GM19324 (cell line): ENCODE measurements at regions not wholly inside any gene's neighbourhood (a gene's known extent, or its start where the extent isn't known, plus 50 kb on each side); places are given as distances from the start of the nearest gene placed in this dataset.
"Not testable (repeated sequence)": the region's sequence is repeated elsewhere in the genome, so short reads cannot be mapped to it uniquely, and the experiment has no call there.

Experiments
- ATAC-seq: cut with Tn5 transposase; IDR thresholded peaks from one replicate; pipeline ENCODE4 v1.9.1; 2021; ENCODE audit warnings: mild to moderate bottlenecking, moderate library complexity; ENCODE audit not compliant: unreplicated experiment, low FRiP score

DNA sequence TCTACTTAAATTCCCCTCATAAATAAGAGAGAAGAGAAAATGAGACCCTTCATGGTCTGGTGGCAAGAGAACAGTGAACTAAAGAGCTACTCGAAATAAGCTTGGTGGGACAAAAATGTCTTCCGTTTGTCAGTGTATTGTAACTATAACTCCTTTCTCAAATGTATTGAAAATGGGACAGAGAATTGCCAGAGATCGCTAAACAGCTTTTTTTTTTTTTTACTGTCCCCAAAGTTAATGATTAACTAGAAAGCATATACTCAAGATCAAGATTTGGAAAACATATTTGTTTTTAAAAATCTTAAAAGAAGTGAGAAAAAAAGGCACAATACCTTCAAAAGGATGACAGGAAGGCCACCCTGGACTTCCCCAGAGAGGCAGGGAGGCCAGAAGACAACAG is 206.4 kb upstream of the CTNND2 start:
- no peak for ATAC-seq

DNA sequence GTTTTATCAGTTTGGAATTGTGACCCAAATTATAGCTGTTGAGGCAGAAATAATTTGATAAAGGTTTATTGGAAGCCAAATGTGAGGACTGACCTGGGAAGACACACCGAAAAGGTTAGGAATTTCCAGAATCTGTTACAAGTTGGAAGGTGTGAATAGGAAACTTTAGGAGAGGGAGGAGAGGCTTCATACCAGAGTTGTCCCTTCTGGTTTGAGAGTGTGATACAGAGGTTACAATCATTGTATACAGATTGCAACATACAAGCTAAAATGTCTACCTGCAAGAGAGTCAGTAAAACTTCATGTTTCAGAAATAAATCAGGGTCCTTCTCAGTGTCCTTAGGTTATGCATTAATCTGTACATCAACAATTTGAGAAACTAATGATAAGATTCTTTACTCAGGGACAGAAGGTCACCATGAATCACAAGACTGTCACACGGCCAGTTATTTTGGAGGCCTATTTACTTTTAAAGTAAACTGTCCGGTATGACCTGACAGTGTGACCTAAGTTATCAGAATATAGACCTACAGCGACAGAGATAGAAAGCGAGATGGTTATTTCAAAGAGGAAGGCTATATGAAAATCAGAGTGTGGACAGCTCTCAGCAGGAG is 204.9 kb upstream of the CTNND2 start:
- no peak for ATAC-seq

DNA sequence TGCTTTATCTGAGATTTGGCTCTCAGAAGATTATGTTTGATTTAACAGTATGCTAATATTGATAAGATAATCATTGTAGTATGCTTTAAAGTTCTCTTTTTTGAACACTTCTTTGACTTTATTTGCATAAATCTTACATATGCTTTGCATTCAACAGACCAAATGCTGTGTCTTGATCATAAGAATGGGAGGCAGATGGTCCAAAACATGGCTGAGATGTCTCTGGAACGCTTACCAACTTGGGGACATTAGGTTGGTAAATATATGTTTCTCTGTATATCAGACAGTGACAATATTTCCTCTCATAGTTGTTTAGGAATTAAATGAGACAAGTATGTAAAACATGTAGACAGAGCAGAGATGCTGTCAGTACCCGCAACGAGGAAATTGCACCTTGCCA is 197.9 kb upstream of the CTNND2 start:
- no peak for ATAC-seq

DNA sequence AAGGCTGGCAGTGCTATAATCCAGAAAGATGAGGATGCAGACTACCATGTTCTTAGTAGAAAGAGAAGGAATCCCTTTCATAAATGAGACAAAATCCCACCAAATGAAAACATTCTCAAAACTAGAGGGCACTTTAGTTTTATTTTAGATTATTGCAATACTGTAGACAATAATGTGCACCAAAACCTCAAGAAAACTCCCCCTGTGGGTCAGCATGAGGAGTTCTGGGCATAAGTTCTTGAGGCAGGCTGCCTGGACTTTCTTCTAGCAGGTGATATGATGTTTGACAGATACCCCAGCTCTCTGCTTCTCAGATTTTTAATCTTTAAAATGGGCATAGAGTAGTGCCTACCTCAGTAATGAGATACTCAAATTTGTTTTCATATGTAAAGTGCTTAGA is 196.3 kb upstream of the CTNND2 start:
- no peak for ATAC-seq

DNA sequence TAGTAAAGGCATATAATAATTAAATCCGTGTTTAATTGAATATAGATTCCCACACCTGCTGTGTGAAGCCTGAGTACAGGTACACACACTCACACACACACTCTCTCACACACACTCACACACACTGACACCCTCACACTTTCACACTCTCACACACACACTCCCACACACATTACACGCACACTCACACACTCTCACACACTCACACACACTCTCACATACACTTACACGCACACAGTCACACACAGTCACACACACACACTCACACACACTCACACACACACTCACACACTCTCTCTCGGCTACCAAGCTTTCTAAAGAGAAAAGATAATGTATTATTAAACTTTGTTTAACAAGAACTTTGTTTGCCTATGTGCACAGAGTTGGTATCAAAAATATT is 195.1 kb upstream of the CTNND2 start:
- ATAC-seq: no peak

DNA sequence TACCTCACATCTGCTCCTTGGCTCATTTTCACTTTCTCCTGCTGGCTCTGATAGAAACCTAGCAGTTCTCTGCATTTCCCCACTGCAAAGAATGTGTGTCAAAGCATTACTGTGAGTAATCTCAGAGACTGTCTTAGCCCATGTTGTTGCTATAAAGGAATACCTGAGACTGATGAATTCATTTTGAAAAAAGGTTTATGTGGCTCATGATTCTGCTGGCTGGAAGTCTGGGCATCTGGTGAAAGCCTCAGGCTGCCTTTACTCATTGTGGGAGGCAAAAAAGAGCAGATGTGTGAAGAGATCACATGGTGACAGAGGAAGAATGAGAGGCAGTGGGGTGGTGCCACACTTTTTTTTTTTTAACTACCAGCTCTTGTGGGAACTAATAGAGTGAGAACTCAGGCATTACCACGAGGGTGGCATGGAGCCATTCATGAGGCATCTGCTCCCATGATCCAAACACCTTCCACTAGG is 191.6 kb upstream of the CTNND2 start:
- ATAC-seq: no peak

DNA sequence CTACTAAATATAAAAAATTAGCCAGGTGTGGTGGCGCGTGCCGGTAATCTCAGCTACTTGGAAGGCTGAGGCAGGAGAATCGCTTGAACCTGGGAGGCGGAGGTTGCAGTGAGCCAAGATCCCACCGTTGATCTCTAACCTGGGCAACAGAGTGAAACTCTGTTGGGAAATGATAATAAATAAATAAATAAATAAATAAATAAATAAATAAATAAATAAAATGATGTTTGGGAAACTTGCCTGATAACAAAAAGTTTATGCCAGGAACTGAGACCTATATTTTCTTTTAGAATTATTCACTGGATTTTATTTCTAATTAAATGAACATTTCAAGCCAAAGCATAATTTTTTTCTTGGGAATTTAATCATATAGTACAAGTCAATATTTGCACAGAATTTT is 189.3 kb upstream of the CTNND2 start:
- no peak for ATAC-seq

DNA sequence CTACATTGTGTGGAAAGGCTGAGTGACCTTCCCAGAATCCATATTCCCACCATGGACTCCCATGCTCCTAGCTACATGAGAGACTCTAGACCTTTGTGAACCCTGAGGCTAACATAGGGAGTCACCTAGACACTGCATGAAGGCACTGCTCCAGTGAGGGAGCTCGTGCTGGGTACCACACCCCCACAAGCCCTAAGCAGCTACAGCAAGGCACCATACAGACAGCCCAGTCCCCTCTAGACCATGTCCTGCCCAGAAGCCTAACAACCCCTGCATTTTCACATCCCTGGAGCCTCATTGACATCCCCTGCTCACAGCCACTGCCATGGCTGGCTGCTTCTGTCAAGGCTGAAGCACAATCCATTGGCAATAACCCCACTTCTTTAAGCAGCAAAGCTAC is 176.5 kb upstream of the CTNND2 start:
- ATAC-seq: no peak

DNA sequence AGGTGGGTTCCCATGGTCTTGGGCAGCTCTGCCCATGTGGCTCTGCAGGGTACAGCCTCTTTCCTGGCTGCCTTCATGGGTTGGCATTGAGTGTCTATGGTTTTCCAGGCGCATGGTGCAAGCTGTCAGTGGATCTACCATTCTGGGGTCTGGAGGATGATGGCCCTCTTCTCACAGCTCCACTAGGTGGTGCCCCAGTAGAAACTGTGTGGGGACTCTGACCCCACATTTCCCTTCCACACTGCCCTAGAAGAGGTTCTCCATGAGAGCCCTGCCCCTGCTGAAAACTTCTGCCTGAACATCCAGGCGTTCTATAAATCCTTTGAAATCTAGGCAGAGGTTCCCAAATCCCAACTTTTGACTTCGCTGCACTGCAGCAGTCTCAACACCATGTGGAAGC is 174.0 kb upstream of the CTNND2 start:
- not testable (repeated sequence) for ATAC-seq

DNA sequence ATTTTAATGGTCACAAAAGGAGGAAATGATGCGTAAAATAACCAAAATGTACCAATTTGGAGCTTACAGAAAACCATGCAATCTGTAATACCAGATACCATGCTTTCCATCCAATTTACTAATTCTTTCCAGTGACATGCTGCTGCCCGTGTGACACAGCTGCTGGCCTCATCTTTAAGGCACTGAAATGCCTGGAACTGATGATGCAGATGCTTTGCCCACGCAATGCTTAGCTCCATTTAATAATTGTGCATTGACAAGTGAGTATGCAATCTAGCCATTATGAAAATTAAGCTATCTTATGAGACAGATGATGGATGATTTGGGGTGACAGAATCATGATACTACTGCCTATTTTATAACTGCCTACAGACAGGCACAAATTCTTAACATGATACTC is 169.2 kb upstream of the CTNND2 start:
- ATAC-seq: no peak

DNA sequence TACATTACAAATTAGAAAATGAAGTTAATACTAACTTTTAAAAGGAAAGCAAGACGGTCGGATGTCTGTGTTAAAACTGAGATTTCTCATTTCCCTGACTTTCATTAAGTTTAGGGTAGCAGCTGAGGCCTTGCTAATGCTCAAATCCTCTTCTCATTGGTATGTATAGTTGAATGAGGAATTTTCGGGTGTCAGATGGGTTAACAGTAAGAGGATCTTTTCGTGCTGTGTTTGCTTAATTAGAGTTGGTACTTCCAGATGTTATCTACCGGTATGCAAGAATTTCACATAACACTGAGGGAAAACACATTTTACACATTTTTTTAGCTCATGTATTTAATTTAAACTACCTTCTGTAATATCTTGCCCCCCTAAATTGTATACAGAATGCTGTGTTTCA is 168.2 kb upstream of the CTNND2 start:
- no peak for ATAC-seq

DNA sequence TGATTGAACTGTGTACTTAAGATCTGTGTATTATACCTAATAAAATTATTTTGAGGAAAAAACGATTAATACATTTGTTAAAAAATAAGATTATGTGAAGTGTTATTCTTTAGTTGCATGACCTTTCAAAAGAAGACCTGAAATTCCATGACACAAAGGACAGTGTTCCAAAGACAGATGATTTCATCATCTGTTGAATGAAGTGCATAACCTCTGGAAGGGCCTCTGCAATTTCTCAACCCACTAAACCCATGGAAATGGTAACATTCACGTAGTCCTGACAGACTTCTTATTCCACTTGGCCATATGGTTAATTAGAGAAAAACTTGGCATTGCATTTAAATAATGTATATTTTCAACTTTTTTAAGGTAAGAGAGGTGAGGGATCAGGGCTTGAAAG is 167.2 kb upstream of the CTNND2 start:
- no peak for ATAC-seq

DNA sequence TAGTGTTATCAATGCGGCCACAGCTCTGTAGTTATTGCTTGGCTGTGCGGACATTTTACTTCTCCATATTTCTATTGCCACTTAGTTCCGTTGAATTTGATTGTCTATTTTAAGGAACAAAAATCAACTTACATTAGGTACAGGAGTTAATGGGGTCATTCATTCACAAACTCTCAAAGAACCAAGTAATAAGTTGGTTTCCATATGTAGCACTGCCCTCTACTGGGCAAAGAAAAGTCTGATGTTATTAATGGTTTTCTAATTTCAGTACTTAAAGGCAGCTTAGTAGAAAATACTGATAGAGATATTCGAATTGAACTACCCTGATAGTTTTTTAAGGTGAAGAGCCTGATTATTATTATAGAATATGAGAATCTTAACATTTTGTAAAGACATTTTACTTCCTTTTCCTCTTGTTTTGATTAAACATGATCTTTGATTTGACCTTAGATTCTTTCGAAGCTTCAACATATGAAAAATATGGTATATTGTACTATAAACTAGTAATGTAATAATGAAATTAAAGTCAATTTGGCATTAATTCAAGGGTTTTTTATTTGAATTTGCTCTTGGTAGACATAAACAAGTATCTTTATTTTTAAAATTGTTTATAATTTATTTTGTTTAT is 119.5 kb upstream of the CTNND2 start:
- no peak for ATAC-seq

DNA sequence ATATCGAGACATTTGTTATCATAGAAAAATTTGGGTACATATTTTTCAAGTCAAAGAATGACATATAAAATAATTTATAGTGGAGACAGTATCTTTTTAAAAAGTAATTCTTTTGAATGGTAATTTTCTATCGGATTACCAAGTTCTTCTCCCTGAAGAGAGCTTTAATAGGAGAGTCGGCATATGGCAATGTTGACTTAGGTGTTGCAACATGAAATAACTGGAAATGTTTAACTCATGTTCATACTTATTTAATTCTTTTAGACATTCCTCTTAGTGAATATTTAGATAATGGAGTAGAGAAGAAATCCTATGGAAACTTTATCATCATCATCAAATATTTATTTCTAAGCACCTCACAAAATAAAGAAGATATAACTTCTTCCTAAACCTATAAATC is 118.2 kb upstream of the CTNND2 start:
- no peak for ATAC-seq

DNA sequence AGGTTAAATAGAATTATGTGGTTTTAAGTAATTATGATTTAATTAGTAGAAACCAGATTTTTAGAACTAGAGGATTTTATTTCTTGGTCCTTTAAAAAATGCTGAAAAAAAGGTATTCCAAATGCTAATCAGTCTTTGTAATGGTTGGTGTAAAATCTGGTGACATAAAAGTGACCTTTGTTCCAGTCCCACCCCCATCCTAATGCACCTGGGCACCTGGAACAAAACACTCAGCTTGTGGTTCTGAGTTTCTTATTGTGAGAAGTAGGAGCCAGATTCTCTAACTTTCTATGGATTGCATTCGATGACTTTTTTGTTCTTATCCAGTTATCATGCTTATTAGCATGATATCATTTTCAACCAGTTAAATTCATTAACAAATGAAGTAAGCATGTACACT is 115.1 kb upstream of the CTNND2 start:
- no peak for ATAC-seq

DNA sequence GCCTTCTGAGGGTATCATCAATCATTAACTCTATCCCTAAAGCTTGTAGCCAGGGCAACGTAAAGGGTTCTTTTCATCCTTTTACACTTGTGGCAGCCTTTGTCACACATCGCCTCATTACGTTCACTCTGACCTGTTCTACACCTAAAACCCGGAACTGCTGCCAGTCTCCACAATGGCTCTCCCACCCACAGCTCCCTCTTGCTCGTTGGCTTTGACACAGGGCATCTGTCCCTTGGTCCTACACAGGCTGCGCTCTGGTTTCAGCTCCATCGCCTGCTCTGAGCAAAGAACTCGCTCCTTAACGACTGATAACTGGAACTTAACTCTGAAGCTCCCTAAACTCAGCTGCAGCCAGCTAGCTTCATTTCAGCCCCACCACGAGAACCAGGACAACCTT is 112.8 kb upstream of the CTNND2 start:
- ATAC-seq: no peak

DNA sequence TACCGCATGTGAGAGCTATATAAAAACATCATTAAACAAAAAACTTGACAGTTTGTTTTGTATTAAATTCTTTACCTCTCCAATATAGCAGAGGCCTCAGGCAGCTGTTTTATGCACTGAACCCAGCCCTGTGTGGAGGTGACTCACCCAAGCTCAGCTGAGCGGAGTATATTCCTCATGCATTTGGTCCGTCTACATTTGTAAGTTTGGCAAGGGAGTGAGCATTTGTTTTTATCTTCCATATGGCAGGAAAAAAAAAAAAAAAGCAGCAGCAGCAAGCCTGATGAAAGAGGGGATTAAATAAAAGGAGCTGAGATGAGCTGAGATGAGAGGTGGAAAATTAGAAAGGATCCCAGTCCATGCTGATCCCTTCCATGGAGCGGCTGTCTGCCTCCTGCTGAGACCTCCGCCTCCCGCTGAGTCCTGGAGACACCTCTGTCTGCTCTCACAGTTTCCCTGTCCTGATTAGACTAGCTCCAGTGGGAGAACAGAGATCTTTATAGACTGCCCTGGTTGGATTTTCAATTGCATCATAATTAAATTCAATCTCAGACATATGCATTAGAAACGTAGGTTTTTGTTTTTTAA is 112.0 kb upstream of the CTNND2 start:
- ATAC-seq: no peak

DNA sequence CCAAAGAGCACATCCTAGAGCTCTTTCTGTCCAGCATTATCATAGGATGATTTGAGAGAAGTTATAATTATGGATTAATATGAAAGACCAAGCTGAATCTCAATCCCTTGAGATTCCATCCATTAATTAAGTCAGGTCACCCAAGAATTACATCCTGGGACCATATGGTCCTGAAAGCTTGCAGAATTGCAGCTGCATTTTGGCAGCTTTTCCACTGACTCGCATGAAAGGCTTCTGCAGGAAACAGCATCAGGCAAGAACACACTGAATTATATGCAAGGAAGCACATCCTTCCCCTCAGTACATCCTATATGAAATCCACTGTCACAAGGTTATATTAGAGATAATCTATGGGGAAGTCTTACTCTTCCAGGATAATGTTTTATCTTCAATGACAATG is 109.1 kb upstream of the CTNND2 start:
- ATAC-seq: no peak

DNA sequence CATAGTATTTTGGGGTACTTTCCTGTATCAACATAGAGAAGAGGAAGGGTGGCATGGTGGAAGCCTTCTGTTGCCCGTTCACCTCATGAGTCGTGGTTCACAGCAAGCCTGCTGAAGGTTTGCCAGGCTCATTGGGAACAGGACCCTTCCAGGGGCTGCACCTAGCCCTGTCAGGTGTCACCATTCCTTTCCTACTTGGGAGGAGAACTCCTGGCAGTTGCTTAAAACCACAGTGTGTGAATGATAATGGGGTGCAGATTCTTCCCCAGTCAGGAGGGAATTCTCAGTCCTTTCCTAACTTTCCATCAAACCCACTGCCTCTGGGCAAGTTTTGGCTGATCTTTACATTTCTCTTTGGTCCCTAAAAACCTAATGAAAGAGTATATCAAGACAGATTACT is 99.4 kb upstream of the CTNND2 start:
- no peak for ATAC-seq

DNA sequence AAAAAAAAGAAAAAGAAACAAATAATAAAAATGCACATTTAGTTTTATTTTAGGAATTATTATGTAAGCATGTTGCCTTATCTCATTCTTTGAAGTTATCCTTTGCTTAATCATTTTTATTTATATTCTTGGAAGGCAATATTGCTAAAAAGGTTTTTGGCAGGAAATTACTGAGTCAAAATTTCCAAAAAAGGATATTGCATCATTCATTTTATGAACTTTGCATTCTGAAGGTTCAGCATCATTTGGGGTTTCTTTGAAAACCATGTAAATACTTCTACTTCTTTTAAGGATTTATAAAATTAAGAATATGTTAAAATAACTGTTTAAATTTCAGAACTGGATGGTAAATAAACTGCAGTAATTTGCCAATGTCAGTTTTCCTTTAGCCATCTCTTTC is 94.2 kb upstream of the CTNND2 start:
- ATAC-seq: no peak

DNA sequence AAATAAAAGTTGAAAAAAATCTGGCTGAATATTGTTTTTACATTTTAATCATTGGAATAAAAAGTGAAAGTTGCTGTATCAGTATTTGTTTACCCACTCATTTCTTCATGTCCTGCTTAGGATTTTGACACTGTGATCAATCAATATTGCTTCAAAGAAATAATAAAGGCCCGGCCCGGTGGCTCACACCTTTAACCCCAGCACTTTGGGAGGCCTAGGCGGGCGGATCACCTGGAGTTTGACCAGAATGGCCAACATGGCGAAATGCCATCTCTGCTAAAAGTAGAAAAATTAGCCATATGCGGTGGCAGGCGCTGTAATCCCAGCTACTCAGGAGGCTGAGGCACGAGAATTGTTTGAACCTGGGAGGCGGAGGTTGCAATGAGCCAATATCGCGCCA is 93.7 kb upstream of the CTNND2 start:
- no peak for ATAC-seq

DNA sequence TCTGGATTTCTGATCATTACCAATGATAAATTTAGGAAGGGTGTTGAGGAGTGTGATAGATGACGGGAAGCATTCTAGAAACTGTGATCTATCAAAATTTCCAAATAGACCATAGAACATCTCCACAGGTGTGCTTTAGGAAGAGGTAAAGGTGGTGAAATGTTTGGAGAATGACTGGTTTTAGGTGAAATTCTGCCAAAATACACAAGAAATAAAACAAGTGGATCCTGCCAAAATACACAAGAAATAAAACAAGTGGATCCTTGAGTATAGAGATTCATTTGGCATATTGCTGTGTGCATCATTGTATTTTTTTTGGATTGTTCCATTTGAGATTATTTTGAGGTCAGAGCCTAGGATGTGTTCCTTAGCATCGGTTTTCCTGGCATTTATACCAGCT is 88.3 kb upstream of the CTNND2 start:
- ATAC-seq: no peak
